GM21526 (cell line): ENCODE measurements at regions not wholly inside any gene's neighbourhood (a gene's known extent, or its start where the extent isn't known, plus 50 kb on each side); places are given as distances from the start of the nearest gene placed in this dataset.
A peak's percentile ranks its signal among the peaks of the same experiment; 100 is the strongest.

ENCODE experiments used
- ATAC-seq: cut with Tn5 transposase; IDR thresholded peaks from one replicate; pipeline ENCODE4 v1.9.1; 2021; ENCODE audit warnings: moderate library complexity; ENCODE audit not compliant: unreplicated experiment, low FRiP score

DNA sequence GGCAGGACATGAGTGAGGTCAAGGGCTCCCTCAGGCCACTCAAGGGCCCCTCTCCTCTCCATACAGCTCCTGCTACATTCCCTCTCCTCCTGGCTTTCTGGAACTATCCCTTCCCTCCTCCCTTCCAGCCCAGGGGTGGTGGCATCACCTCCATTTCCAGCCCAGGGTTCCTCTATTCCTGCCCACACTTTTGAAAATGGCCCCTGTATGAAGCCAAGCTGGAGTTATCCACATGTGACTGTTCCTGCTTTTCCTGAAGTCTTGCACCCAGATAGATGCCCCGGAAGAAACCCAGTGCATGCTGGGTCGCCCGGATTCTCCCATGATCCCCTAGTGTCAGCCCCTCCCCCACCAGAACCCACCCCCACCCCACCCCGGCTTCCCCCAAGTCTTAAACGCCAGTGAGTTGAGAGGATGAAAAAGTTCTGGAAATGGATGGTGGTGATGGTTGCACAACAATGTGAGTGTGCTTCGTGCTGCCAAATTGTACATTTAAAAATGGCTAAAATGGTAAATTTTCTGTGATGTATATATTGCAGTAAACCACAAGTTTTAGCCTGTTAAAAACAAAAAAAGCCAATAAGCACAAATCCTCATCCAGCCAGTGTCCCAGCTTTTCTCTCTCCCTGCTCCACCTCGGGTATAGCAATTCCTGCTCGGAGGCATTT lies 136.9 kb downstream of the SCARB1 start:
- ATAC-seq: no peak

- ATAC-seq: no peak
Measured at GRCh38 chr12:124725597-124726237, 137.9 kb downstream of the SCARB1 start.

DNA sequence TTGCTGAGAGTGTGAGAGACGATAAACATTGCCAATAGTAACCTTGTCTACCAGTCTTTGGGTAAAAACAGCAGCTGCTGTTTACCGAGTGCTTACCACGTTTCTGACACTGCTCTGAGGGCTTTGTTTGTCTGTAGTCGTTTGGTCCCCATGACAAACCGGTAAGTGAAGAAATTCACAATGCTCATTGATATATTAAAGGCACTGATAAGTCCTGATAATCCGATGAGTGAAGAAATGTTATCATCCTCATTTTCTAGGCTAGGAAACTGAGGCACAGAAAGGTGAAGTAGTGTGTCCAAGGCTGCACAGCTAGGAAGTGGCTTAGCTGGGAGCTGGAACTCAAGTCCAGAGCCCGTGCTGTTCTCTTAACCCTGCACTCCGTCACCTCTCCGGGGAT lies 138.6 kb downstream of the SCARB1 start:
- no peak for ATAC-seq

GRCh38 chr12:124722878-124723277 lies 140.8 kb downstream of the SCARB1 start:
- no peak for ATAC-seq

- ATAC-seq: no peak
Measured at GRCh38 chr12:124721501-124722162, 142.0 kb downstream of the SCARB1 start.

DNA sequence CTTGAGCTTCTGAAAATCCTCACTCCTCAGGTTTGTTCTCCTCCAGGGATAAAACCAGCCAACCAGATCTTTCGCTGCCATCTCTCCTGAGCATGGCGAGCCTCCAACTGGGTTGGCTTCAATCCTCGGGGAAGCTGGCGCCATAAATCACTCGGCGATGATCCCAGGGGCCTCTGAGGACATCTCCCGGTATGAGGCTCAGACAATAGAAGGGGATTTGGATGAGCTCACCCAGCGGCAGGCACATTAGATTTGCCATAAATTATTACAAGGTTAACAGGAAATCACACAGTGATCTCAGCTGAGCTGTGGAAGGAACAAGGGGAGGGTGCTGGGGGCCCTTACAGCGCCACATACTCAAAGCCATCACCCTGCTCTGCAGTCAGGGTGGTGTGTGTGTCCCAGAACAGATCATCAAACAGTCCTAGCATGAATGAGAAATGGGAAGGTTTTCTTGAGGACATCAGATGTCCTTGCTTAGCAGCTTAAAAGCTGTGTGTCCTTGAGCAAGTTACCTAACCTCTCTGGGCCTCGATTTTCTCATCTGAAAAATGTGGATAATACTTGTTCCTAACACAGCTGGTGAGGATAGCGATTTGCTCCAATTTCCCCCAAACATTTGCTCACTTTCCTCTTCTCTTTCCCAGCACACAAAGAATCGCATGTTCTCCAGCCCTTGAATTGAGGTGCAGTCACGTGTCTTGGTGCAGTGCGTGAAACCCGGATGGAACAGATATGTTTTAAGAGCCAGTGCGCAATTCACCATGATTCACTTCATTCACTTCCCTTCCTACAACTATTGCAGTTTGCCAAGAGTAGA lies 142.8 kb downstream of the SCARB1 start:
- ATAC-seq: no peak

DNA sequence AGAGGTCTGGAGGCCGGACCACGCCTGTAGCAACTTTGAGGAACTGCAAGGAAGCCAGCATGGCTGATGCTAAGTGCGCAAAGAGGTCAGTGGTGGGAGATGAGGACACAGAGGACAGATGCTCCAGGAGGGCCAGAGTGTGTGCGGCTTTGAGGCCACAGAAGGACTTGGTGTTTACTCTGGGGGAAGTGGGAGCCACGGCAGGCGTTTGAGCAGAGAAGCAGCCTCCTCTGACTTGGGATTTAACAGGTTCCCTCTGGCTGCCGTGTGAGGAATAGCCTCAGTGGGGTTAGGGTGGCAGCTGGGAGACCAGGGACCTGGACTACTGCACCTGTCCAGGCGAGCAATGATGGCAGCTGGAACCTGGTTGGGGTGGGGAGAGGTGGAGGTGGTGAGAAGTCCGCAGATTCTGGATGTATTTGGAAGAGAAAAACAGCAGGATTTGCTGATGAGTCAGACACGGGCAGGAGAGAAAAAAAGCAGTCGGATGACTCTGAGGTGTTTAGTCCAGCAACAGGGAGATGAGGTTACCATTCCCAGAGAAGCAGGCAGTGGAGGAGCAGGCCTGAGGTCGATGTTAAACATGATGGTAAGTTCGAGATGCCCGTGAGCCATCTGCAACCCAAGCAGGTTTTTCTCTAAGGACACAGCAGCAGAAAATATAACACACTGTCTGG lies 143.5 kb downstream of the SCARB1 start:
- no peak for ATAC-seq

DNA sequence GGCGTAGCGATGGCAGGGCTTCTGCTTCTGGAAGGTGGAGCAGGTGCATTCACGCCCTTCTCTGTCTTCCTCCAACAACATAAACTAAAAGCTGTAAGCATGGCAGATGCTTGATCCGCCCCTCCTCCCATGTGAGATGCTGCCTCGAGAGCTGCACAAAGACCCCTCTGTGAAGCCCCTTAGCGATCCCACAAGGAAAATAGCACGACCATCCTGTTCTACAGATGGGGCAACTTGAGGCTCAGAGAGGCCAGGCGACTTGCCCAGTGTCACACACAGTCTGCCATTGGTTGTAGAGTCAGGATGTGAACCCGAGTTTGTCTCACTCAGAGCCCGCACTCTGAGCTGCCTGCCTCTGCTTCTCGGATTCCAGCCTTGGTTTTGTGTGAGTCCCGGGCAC lies 144.4 kb downstream of the SCARB1 start:
- no peak for ATAC-seq

GRCh38 chr12:124718458-124718857 lies 145.2 kb downstream of the SCARB1 start:
- no peak for ATAC-seq

DNA sequence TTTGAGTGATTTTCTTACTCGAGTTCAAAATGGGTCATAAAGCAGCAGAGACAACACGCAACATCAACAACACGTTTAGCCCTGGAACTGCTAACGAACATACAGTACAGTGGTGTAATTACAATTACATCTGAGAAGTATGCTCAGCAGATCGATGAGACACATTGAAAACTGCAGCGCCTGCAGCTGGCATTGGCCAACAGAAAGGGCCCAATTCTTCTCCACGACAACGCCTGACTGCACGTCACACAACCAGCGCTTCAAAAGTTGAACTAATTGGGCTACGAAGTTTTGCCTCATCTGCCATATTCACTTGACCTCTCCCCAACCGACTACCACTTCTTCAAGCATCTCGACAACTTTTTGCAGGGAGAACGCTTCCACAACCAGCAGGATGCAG lies 145.6 kb downstream of the SCARB1 start:
- ATAC-seq: no peak

- no peak for ATAC-seq
Measured at GRCh38 chr12:124717318-124717717, 146.3 kb downstream of the SCARB1 start.

- no peak for ATAC-seq
Measured at GRCh38 chr12:124716208-124717130, 147.2 kb downstream of the SCARB1 start.

DNA sequence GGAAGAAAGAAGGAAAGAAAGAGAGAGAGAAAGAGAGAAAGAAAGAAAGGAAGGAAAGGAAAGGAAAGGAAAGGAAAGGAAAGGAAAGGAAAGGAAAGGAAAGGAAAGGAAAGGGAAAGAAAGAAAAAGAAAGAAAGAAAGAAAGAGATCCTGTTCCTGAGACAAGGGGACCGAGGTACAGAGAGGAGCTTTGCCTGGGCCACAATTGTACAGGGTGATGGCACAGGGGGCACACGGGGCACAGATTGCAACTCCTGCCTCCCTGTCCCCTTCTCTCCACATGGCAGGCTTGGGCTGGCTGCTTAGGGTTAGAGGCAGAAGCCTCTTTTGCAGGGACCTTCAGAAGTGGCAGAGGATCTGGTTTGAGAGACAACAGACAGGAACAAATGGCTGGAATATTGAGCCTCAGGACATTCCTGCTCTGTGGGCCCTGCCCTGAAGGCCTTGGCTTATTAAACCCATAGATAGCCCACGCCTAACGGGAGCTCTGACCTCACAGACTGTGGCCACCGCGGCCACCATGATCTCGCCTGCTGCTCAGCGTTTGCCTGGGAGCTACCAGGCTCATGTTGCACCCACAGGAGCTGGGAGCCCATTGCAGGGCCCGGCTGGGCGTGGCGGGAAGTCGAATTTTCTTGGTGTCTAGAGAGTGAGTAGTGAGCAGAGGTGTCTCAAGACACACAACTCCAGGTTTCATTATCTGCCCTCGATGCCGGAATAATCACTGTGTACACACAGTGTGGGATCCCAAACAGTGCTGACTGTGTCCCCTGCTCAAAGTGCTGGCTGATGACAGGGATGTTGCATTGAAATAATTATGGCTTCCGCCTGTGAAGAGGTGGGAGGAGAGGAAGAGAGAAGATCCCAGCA lies 147.9 kb upstream of the NCOR2 start:
- no peak for ATAC-seq

- peak; percentile 73 for ATAC-seq
Measured at GRCh38 chr12:124713436-124714082, 146.1 kb upstream of the NCOR2 start.

DNA sequence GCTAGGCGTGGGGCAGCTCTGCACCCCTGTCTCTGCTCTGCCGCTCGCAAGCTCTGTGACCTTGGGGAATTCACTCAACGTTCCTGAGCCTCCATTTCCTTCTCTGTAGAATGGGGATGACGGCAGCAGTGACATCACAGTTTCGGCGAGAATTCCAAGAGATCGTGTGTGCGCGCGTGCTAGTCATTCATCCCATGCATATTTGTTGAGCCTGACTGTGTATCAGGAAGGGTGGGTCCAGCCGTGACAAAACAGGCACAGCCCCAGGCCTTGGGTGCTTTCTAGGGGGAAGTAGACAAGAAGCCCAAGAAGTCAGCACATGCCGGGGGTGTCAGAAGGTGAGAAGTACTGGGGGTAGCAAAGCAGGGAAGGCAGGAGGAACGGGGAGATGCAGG lies 145.6 kb upstream of the NCOR2 start:
- ATAC-seq: peak; percentile 31

GRCh38 chr12:124711344-124711743 lies 143.9 kb upstream of the NCOR2 start:
- ATAC-seq: no peak

DNA sequence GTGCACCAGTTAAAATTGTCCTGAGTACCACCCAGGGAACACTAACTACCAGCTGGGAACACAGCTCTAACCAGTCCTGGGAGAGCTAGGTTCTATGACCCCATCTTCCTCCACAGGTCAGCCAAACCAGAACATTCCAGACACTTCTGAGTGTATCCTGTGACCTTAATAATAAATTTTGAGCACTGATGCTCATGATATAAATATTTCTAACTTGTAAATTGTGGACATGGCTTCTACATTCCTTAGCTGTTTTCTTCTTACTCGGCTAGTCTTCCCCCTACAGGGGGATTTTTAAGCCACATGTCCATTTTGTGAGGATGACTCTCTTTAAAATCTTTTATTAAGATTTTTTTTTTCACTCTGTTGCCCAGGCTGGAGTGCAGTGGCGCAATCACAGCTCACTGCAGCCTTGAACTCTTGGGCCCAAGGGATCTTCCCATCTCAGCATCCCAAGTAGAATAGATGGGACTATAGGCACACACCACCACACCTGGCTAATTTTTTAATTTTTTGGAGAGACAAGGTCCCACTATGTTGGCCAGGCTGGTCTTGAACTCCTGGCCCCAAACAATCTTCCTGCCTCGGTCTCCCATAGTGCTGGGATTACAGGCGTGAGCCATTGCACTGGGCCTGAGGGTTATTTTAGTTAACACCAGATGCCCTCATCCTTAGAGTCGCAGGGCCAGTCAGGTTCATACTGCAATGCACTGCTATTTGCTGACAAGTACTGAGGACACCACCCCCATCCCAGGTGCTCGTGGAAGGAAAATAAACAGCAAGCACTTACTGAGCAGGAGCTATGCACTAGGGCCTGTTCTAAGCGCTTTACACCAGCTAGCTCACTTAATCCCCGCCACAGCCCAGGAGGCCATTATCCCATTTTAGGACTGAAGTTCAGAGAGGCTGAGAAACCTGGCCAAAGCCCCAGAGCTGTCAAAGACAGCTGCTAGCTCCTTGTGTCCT lies 142.6 kb upstream of the NCOR2 start:
- no peak for ATAC-seq
